DMS79 treated with DMSO at 0.1 percent for 48 hours (cell line): ENCODE measurements at regions not wholly inside any gene's neighbourhood (a gene's known extent, or its start where the extent isn't known, plus 50 kb on each side); places are given as distances from the start of the nearest gene placed in this dataset.

ENCODE experiments used
- DNase-seq: peaks from one replicate; lab custom pipeline; 2025; lab: John Stamatoyannopoulos, UW

GRCh38 chr5:2658447-2658846 lies 93.0 kb downstream of the IRX2 start:
- DNase-seq: no peak

- no peak for DNase-seq
Measured at GRCh38 chr5:2657151-2657550, 94.3 kb downstream of the IRX2 start.

GRCh38 chr5:2656206-2656605 lies 95.3 kb downstream of the IRX2 start:
- no peak for DNase-seq

GRCh38 chr5:2653991-2654390 lies 97.5 kb downstream of the IRX2 start:
- no peak for DNase-seq

- DNase-seq: no peak
Measured at GRCh38 chr5:2651116-2651515, 100.4 kb downstream of the IRX2 start.

- DNase-seq: peak; percentile 34
Measured at GRCh38 chr5:2642684-2643345, 108.7 kb downstream of the IRX2 start.

- DNase-seq: no peak
Measured at GRCh38 chr5:2640717-2641116, 110.8 kb downstream of the IRX2 start.

- DNase-seq: no peak
Measured at GRCh38 chr5:2639425-2639824, 112.1 kb downstream of the IRX2 start.

- no peak for DNase-seq
Measured at GRCh38 chr5:2634399-2635176, 116.9 kb downstream of the IRX2 start.

- DNase-seq: no peak
Measured at GRCh38 chr5:2633992-2634391, 117.5 kb downstream of the IRX2 start.

- no peak for DNase-seq
Measured at GRCh38 chr5:2631758-2632157, 119.7 kb downstream of the IRX2 start.

GRCh38 chr5:2629045-2629444 lies 122.4 kb downstream of the IRX2 start:
- no peak for DNase-seq

- no peak for DNase-seq
Measured at GRCh38 chr5:2627867-2628266, 123.6 kb downstream of the IRX2 start.

GRCh38 chr5:2626572-2626971 lies 124.9 kb downstream of the IRX2 start:
- no peak for DNase-seq

- DNase-seq: no peak
Measured at GRCh38 chr5:2622866-2623265, 128.6 kb downstream of the IRX2 start.

- DNase-seq: no peak
Measured at GRCh38 chr5:2621631-2622030, 129.8 kb downstream of the IRX2 start.

GRCh38 chr5:2619216-2619615 lies 132.3 kb downstream of the IRX2 start:
- no peak for DNase-seq

- no peak for DNase-seq
Measured at GRCh38 chr5:2617461-2617860, 134.0 kb downstream of the IRX2 start.

GRCh38 chr5:2615917-2616316 lies 135.6 kb downstream of the IRX2 start:
- DNase-seq: no peak

GRCh38 chr5:2614571-2614970 lies 136.9 kb downstream of the IRX2 start:
- DNase-seq: no peak

- no peak for DNase-seq
Measured at GRCh38 chr5:2611659-2612058, 139.8 kb downstream of the IRX2 start.

- no peak for DNase-seq
Measured at GRCh38 chr5:2610986-2611385, 140.5 kb downstream of the IRX2 start.

GRCh38 chr5:2608391-2608790 lies 143.1 kb downstream of the IRX2 start:
- DNase-seq: no peak

- no peak for DNase-seq
Measured at GRCh38 chr5:2607598-2607997, 143.9 kb downstream of the IRX2 start.
